ENCODE measurements at regions not wholly inside any gene's neighbourhood (a gene's known extent, or its start where the extent isn't known, plus 50 kb on each side); places are given as distances from the start of the nearest gene placed in this dataset.

GRCh38 chr16:10317425-10318001, 68.3 kb upstream of the ATF7IP2 start:
- no peak for TF ChIP-seq YY1 (IDR thresholded peaks at IDR 0.05; ENCODE audit: insufficient read depth, insufficient read length)
- no peak for TF ChIP-seq SUZ12 (IDR thresholded peaks at IDR 0.05; ENCODE audit: extremely low read depth, insufficient read depth, insufficient read length)

All from NT2/D1 (cell line).